GM21447 (cell line): ENCODE measurements at regions not wholly inside any gene's neighbourhood (a gene's known extent, or its start where the extent isn't known, plus 50 kb on each side); places are given as distances from the start of the nearest gene placed in this dataset.
"Not testable (repeated sequence)": the region's sequence is repeated elsewhere in the genome, so short reads cannot be mapped to it uniquely, and the experiment has no call there.

Experiments
- ATAC-seq: cut with Tn5 transposase; IDR thresholded peaks from one replicate; pipeline ENCODE4 v1.9.1; 2021; ENCODE audit not compliant: unreplicated experiment

GRCh38 chr21:35711213-35711612 is 349.1 kb downstream of the SETD4 start:
- ATAC-seq = no peak

- ATAC-seq = not testable (repeated sequence)
These were observed 350.3 kb downstream of the SETD4 start for GRCh38 chr21:35709990-35710389.

GRCh38 chr21:35705888-35706287 is 354.4 kb downstream of the SETD4 start:
- ATAC-seq = no peak

- no peak for ATAC-seq
These were observed 355.0 kb downstream of the SETD4 start for GRCh38 chr21:35705237-35705887.

- ATAC-seq = no peak
These were observed 356.6 kb downstream of the SETD4 start for GRCh38 chr21:35703704-35704103.

GRCh38 chr21:35699361-35699760 is 361.0 kb downstream of the SETD4 start:
- ATAC-seq = no peak

- no peak for ATAC-seq
These were observed 363.0 kb downstream of the SETD4 start for GRCh38 chr21:35697321-35697808.

- no peak for ATAC-seq
These were observed 363.7 kb downstream of the SETD4 start for GRCh38 chr21:35696644-35697043.

- no peak for ATAC-seq
These were observed 368.0 kb downstream of the SETD4 start for GRCh38 chr21:35692311-35692710.

GRCh38 chr21:35690436-35690835 is 369.9 kb downstream of the SETD4 start:
- no peak for ATAC-seq

- ATAC-seq = no peak
These were observed 374.2 kb downstream of the SETD4 start for GRCh38 chr21:35686156-35686555.

GRCh38 chr21:35683664-35684304 is 376.5 kb downstream of the SETD4 start:
- no peak for ATAC-seq

GRCh38 chr21:35682904-35683549 is 377.3 kb downstream of the SETD4 start:
- no peak for ATAC-seq

- no peak for ATAC-seq
These were observed 378.4 kb downstream of the SETD4 start for GRCh38 chr21:35681946-35682345.

- ATAC-seq = no peak
These were observed 381.2 kb downstream of the SETD4 start for GRCh38 chr21:35679076-35679475.

GRCh38 chr21:35678393-35678792 is 381.9 kb downstream of the SETD4 start:
- ATAC-seq = no peak

- no peak for ATAC-seq
These were observed 383.0 kb downstream of the SETD4 start for GRCh38 chr21:35677298-35677841.

- no peak for ATAC-seq
These were observed 385.3 kb downstream of the SETD4 start for GRCh38 chr21:35674895-35675470.

- no peak for ATAC-seq
These were observed 386.1 kb downstream of the SETD4 start for GRCh38 chr21:35674091-35674671.

- ATAC-seq = no peak
These were observed 388.0 kb downstream of the SETD4 start for GRCh38 chr21:35672313-35672712.

GRCh38 chr21:35664683-35665082 is 395.6 kb downstream of the SETD4 start:
- no peak for ATAC-seq
